PC-3 (cell line): ENCODE measurements at regions not wholly inside any gene's neighbourhood (a gene's known extent, or its start where the extent isn't known, plus 50 kb on each side); places are given as distances from the start of the nearest gene placed in this dataset.

Experiments used
- CTCF ChIP-seq: fragments of 300-600 bp; sonication (generic); conservative IDR thresholded peaks from 2 replicates; pipeline ENCODE4 v1.5.1; 2017; ENCODE audit warnings: antibody characterized with exemption, low read depth, mild to moderate bottlenecking, low read length
- EZH2phosphoT487 ChIP-seq: fragments of 300-600 bp; sonication (generic); IDR thresholded peaks from 2 replicates; pipeline ENCODE4 v1.6.1; 2018; ENCODE audit warnings: mild to moderate bottlenecking, antibody characterized with exemption, low read length, borderline replicate concordance

- no peak for TF ChIP-seq CTCF
- no peak for TF ChIP-seq EZH2phosphoT487
These were observed 62.7 kb upstream of the NBL1 start for GRCh38 chr1:19581381-19581780.
